ENCODE measurements at regions not wholly inside any gene's neighbourhood (a gene's known extent, or its start where the extent isn't known, plus 50 kb on each side); places are given as distances from the start of the nearest gene placed in this dataset.
"Not testable (repeated sequence)": the region's sequence is repeated elsewhere in the genome, so short reads cannot be mapped to it uniquely, and the experiment has no call there.

DNA sequence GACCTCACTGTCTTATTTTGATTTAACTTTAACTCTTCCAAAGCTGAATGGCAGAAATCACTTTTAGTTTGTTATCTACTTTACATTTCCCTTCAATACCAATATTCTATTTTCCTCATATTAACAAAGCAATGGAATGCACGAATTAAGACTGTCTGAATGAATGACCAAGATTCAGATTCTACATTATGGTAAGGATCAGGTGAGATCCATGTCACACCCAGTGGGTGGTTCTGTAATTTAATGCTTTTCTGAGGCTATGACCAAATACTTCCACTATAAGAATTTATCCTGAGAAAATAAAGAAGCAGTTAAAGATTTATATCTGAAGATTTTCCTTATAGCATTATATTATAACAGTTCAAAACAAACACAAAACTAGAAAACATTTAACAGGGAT lies 90.2 kb upstream of the NUPR2 start:
- no peak for DNase-seq

DNA sequence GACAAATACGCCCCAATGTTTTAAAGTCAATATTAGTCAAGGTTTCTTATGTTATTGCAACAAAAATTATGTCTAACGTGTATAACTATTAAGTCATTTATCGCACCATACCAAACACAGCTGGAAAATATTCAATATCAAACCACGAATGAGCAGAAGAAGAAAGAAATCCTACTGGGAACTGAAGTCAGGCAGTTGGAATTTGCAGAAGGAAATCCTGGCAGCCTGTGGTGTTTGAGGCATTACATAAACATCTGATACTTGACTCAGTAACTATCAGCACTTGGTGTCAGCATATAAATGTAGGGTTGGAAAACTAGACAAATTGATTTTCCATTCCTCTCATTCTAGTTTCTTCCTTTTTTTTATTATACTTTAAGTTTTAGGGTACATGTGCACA lies 83.4 kb upstream of the NUPR2 start:
- DNase-seq, result no peak

DNA sequence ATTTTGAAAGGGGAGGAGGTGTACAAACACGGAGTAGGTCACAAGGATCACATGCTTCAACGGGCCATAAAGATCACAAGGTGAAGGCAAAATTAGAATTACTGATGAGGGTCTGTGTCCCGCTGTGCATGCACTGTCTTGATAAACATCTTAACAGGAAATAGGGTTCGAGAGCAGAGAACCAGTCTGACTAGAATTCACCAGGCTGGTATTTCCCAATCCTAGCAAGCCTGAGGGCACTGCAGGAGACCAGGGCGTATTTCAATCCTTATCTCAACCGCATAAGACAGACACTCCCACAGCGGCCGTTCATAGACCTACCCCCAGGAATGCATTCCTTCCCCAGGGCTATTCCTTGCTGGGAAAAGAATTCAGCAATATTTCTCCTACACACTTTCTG lies 80.0 kb upstream of the NUPR2 start:
- DNase-seq, result not testable (repeated sequence)

DNA sequence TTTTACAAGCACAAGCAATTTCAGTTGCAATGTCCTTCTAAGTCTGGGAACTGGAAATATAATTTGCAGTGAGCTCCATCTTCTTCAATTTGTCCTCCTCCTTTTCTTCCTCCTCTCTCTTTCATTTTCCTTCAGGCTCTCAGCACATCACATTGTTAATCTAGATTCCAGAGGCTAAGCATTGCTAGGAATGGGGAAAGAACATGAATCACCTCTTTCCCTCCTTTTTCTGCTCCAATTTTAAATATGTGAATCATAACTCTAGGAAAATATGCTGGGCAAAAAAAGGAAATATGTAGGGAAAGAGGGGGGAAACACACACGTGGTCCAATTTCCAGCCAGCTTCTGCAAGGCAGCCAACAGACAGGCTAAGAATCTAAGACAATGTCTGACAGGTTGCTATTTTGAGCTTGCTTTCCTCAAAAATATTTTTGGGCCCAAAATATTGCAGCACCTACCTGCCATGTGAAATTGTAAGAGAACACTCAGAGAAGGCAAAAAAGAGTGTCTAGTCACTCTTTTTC lies 72.7 kb upstream of the NUPR2 start:
- no peak for DNase-seq

DNA sequence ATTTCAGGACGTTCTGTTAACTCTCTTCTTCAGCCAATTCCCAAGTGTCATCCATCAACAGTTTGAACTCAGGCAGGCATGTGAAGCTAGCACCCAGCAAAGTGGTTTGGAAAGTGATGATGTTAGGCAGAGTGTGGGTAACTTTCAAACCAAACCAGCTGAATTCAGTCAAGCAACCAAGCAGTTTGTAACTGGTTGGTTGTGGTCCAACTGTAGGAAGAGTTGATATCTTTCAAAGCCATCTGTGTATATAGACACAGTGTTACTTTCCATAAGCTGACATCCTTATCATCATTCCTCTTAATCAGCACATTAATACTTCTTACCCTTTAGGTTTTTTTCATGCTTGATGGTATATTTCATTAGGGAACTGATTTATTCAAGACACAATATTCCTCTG lies 72.2 kb upstream of the NUPR2 start:
- DNase-seq, result no peak

DNA sequence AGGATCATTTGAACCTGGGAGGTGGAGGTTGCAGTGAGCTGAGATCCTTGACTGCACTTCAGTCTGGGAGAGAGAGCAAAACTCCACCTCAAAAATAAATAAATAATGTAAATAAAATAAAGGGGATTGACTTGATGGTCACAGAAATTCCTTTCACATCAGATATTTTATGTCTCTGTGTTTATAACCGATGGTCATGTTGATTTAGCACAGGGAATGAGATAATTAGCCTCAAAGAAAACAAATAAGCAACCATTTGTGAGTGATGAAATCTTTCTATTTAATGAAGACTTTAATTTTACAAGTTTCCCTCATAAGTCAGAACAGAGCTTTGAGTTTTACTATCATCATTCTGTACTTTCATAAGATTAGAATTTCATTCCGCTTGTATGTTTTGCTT lies 64.8 kb upstream of the NUPR2 start:
- DNase-seq, result no peak

DNA sequence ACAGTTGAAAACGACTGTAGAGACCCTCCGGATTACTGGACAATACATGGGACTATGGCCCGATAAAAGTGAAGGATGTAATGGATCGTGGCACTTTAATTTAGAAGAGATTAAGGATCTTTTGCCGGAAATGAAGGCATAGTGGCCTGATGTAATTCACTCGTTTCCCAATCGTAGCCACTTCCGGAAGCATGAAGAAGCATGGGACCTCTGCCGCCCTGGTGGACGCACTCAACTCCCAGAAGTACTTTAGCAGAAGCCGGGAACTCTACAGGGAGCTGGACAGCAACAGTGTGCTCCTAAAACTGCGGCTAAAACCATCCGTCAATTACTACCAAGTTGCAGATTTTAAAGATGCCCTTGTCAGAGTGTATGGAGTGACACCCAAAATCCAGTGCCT lies 59.6 kb upstream of the NUPR2 start:
- DNase-seq, result no peak

DNA sequence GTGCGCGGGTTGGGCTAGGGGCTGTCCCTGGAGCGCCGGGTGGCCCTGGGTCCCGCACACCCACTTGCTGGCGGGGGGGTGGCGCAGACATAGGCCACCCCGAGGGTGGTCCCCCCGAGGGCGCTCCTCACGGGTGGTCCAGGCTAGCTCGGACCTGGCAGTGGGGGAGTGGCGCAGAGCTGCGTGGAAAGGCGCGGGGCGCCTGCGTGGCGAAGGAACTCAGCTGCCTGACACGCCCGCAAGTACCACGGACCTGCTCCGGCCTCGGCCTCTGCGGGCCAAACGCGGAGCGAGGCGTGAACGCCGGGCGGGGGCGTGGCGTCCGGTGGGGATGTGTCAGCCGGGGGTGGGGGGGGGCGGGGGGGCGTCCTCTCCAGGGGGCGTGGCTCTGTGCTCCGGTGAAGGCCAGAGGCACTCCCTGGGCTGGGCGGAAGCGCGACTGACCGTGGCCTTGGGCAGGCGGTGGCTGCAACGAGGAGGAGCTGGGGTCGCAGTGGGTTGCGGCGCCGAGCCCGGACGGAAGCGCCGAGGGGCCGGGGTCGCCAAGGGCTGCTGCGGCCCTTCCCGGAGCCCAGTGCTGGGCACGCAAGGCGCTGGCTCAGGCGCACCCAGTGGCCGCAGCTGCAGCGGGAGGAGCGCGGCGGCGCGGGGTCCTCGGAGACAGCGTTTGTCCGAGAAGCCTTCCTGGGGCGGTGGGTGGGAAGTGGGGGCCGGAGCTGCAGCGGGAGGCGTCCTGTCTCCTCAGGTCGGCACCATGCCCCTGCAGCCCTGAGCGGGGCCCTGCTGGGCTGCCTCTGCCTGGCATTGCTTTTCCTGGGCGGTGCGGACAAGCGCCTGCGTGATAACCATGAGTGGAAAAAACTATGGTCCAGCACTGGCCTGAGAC lies 58.9 kb upstream of the NUPR2 start:
- no peak for DNase-seq

DNA sequence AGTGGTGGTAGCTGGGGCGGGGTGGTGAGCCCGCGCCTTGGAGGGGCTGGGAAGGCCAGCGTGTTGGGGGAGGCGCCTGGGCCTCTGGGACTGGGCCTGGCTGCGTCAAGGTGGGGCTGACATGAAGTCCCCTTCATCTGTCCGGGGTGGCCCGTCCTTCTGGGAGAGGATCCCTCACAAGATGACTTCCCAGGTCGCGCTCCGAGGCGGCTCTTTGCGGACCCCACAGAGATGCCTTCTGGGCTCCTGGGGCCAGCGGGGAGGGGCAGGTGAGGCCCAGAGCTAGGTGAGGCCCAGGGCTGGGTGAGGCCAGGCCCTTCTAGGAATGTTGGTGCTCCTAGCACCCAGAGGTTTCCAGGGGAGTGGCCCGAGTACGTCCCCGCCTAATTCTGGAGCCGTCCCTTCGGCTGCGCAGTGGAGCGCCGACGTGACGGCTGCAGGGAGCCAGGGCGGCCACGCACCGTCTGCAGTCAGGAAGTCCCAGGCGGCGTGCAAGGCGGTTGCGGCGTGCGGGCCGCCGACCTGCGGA lies 58.2 kb upstream of the NUPR2 start:
- DNase-seq, result no peak
